ENCODE measurements at regions not wholly inside any gene's neighbourhood (a gene's known extent, or its start where the extent isn't known, plus 50 kb on each side); places are given as distances from the start of the nearest gene placed in this dataset.

- Histone ChIP-seq H3K9me3 (peaks cover 16% of the 10 kb centered on the region), H3K4me3 (ENCODE audit: low read depth, low read length) (no peak overlapping the region), H3K4me1 (0 out of 2 replicates have a peak, but pooled peaks cover 6% of the 10 kb centered on the region), H3K36me3 (ENCODE audit: control insufficient read depth, insufficient read depth, low read length) (no peaks in the 10 kb centered on the region), H3K27me3 (replicated peaks; ENCODE audit: control insufficient read depth, insufficient read depth, low read length) (no peaks in the 10 kb centered on the region)
- H3K9me3 Mint-ChIP-seq (ENCODE audit: unreplicated experiment), result peaks cover 27% of the 10 kb centered on the region
- H3K27me3 Mint-ChIP-seq (ENCODE audit: insufficient read depth, unreplicated experiment), result no peaks in the 10 kb centered on the region
- BruUV-seq (replicated peaks), result no TSS peak
- no peak overlapping the region for H3K27ac Mint-ChIP-seq (ENCODE audit: unreplicated experiment)
- no peak for DNase-seq
- H3K4me1 Mint-ChIP-seq (ENCODE audit: low read depth, unreplicated experiment), result no peaks in the 10 kb centered on the region
- ChIA-PET POLR2A (no interaction called here), CTCF (no interaction called here)
- intact Hi-C loops (cut with micrococcal nuclease; ENCODE audit: unreplicated experiment), result no loop called here
- H3K4me3 Mint-ChIP-seq (ENCODE audit: unreplicated experiment), result no peak overlapping the region
- no peaks in the 10 kb centered on the region for H3K36me3 Mint-ChIP-seq (ENCODE audit: insufficient read depth, unreplicated experiment)
- TF ChIP-seq CTCF (IDR thresholded peaks at IDR 0.05; ENCODE audit: insufficient read depth in 1 of 2, low read depth in 1 of 2, low read length in 1 of 2, severe bottlenecking in 1 of 2, unreplicated experiment in 1 of 2), result no peak
Measured at GRCh38 chr11:106242718-106243415, 165.4 kb downstream of the AASDHPPT start.

- H3K4me3 ChIP-seq (ENCODE audit: low read depth, low read length), result no peak overlapping the region
- ChIA-PET CTCF (no interaction called here), POLR2A (no interaction called here)
- intact Hi-C loops (cut with micrococcal nuclease; ENCODE audit: unreplicated experiment), result no loop called here
- Mint-ChIP-seq H3K27me3 (ENCODE audit: insufficient read depth, unreplicated experiment) (no peaks in the 10 kb centered on the region), H3K4me1 (ENCODE audit: low read depth, unreplicated experiment) (no peaks in the 10 kb centered on the region), H3K9me3 (ENCODE audit: unreplicated experiment) (peaks cover 54% of the 10 kb centered on the region), H3K4me3 (ENCODE audit: unreplicated experiment) (no peak overlapping the region), H3K27ac (ENCODE audit: unreplicated experiment) (no peak overlapping the region), H3K36me3 (ENCODE audit: insufficient read depth, unreplicated experiment) (no peaks in the 10 kb centered on the region)
- H3K9me3 ChIP-seq, result peaks cover 19% of the 10 kb centered on the region
- DNase-seq, result no peak
- TF ChIP-seq CTCF (IDR thresholded peaks at IDR 0.05; ENCODE audit: insufficient read depth in 1 of 2, low read depth in 1 of 2, low read length in 1 of 2, severe bottlenecking in 1 of 2, unreplicated experiment in 1 of 2), result no peak
- BruUV-seq (replicated peaks), result no TSS peak
- H3K27me3 ChIP-seq (replicated peaks; ENCODE audit: control insufficient read depth, insufficient read depth, low read length), result no peaks in the 10 kb centered on the region
- 0 out of 2 replicates have a peak, but pooled peaks cover 1% of the 10 kb centered on the region for H3K36me3 ChIP-seq (ENCODE audit: control insufficient read depth, insufficient read depth, low read length)
- H3K4me1 ChIP-seq, result no peaks in the 10 kb centered on the region
Measured at GRCh38 chr11:106246495-106246894, 169.0 kb downstream of the AASDHPPT start.

- ChIA-PET CTCF (no interaction called here), POLR2A (no interaction called here)
- DNase-seq, result no peak
- no peak overlapping the region for H3K4me3 ChIP-seq (ENCODE audit: low read depth, low read length)
- no peaks in the 10 kb centered on the region for H3K27me3 ChIP-seq (replicated peaks; ENCODE audit: control insufficient read depth, insufficient read depth, low read length)
- H3K36me3 ChIP-seq (ENCODE audit: control insufficient read depth, insufficient read depth, low read length), result 0 out of 2 replicates have a peak, but pooled peaks cover 1% of the 10 kb centered on the region
- Mint-ChIP-seq H3K9me3 (ENCODE audit: unreplicated experiment) (peaks cover 54% of the 10 kb centered on the region), H3K36me3 (ENCODE audit: insufficient read depth, unreplicated experiment) (no peaks in the 10 kb centered on the region), H3K4me3 (ENCODE audit: unreplicated experiment) (no peak overlapping the region), H3K27me3 (ENCODE audit: insufficient read depth, unreplicated experiment) (no peaks in the 10 kb centered on the region), H3K27ac (ENCODE audit: unreplicated experiment) (no peak overlapping the region), H3K4me1 (ENCODE audit: low read depth, unreplicated experiment) (no peaks in the 10 kb centered on the region)
- BruUV-seq (replicated peaks), result no TSS peak
- H3K9me3 ChIP-seq, result peaks cover 19% of the 10 kb centered on the region
- H3K4me1 ChIP-seq, result no peaks in the 10 kb centered on the region
- TF ChIP-seq CTCF (IDR thresholded peaks at IDR 0.05; ENCODE audit: insufficient read depth in 1 of 2, low read depth in 1 of 2, low read length in 1 of 2, severe bottlenecking in 1 of 2, unreplicated experiment in 1 of 2), result no peak
- intact Hi-C loops (cut with micrococcal nuclease; ENCODE audit: unreplicated experiment), result no loop called here
Measured at GRCh38 chr11:106249617-106250239, 172.3 kb downstream of the AASDHPPT start.

All from Caco-2 (cell line).